IMR-90 (cell line): ENCODE measurements at regions not wholly inside any gene's neighbourhood (a gene's known extent, or its start where the extent isn't known, plus 50 kb on each side); places are given as distances from the start of the nearest gene placed in this dataset.

ENCODE experiments used
- ATAC-seq: fragments of 200-7000 bp; cut with Tn5 transposase; 2 replicates; pipeline ENCODE4 v1.9.1; 2020; ENCODE audit warnings: low read depth, mild to moderate bottlenecking, moderate library complexity
- BruUV-seq: library from RNA; stranded (reverse); fragments of 400-500 nt; replicated peaks from 2 replicates; lab custom pipeline; 2021; lab: Mats Ljungman, UMichigan
- CTCF ChIA-PET: fragments of 300-600 bp; formaldehyde crosslinking; extraction: SDS; loops from one replicate; lab custom pipeline; 2021; ENCODE audit warnings: antibody characterized with exemption; lab: Yijun Ruan, JAX
- POLR2A ChIA-PET: fragments of 300-600 bp; sonication (Branson Sonifier 250); formaldehyde crosslinking; loops from one replicate; lab custom pipeline; 2022; ENCODE audit warnings: antibody characterized with exemption; ENCODE audit not compliant: unreplicated experiment; lab: Charles Lee
- DNase-seq: peaks from one replicate; pipeline ENCODE4 v3.0.0; 2013
- H2AFZ ChIP-seq: replicated peaks from 2 replicates; pipeline ENCODE3; 2013; ENCODE audit warnings: low read length, mild to moderate bottlenecking; ENCODE audit not compliant: poor library complexity
- H2AK5ac ChIP-seq: 2 replicates; pipeline ENCODE4 v1.6.1; 2013; ENCODE audit warnings: low read depth, low read length, inconsistent platforms
- H2AK9ac ChIP-seq: replicated peaks from 2 replicates; pipeline ENCODE3; 2013; ENCODE audit warnings: mild to moderate bottlenecking, low read depth, low read length, moderate library complexity; ENCODE audit not compliant: poor library complexity
- H2BK120ac ChIP-seq: 2 replicates; pipeline ENCODE4 v1.6.1; 2013; ENCODE audit warnings: low read depth, low read length, inconsistent platforms
- H2BK15ac ChIP-seq: 3 replicates; pipeline ENCODE4 v1.6.1; 2013; ENCODE audit warnings: low read depth, low read length, inconsistent platforms
- H2BK20ac ChIP-seq: 2 replicates; pipeline ENCODE4 v1.6.1; 2013; ENCODE audit warnings: low read depth, mild to moderate bottlenecking, inconsistent platforms, low read length, moderate library complexity
- H2BK5ac ChIP-seq: 2 replicates; pipeline ENCODE4 v1.6.1; 2013; ENCODE audit warnings: mild to moderate bottlenecking, low read depth, low read length, inconsistent platforms; ENCODE audit not compliant: poor library complexity, severe bottlenecking
- H3K14ac ChIP-seq: replicated peaks from 2 replicates; pipeline ENCODE4 v1.6.1; 2013; ENCODE audit warnings: low read depth, low read length, inconsistent platforms
- H3K18ac ChIP-seq: 2 replicates; pipeline ENCODE4 v1.6.1; 2013; ENCODE audit warnings: low read depth, low read length, control low read depth
- H3K23ac ChIP-seq: 2 replicates; pipeline ENCODE4 v1.6.1; 2013; ENCODE audit warnings: low read depth, low read length, inconsistent platforms
- H3K27ac ChIP-seq: 2 replicates; pipeline ENCODE4 v1.5.1; 2013; ENCODE audit warnings: mild to moderate bottlenecking, control low read depth, low read length; ENCODE audit not compliant: insufficient read depth
- H3K27me3 ChIP-seq: 2 replicates; pipeline ENCODE4 v1.6.1; 2013; ENCODE audit warnings: low read length; ENCODE audit not compliant: control insufficient read depth, insufficient read depth
- H3K36me3 ChIP-seq: 2 replicates; pipeline ENCODE4 v1.6.1; 2013; ENCODE audit warnings: low read length, mixed read lengths; ENCODE audit not compliant: control insufficient read depth, insufficient read depth
- H3K4ac ChIP-seq: 2 replicates; pipeline ENCODE4 v1.6.1; 2013; ENCODE audit warnings: low read depth, low read length, inconsistent platforms
- H3K4me1 ChIP-seq: 2 replicates; pipeline ENCODE4 v1.6.1; 2013; ENCODE audit warnings: low read length, mixed read lengths; ENCODE audit not compliant: control insufficient read depth, insufficient read depth
- H3K4me2 ChIP-seq: 2 replicates; pipeline ENCODE4 v1.6.1; 2013; ENCODE audit warnings: low read depth, mild to moderate bottlenecking, control low read depth, low read length, moderate library complexity
- H3K4me3 ChIP-seq: 2 replicates; pipeline ENCODE4 v1.5.1; 2013; ENCODE audit warnings: low read depth, mild to moderate bottlenecking, control low read depth, low read length, moderate library complexity; ENCODE audit not compliant: insufficient read depth
- H3K56ac ChIP-seq: 2 replicates; pipeline ENCODE4 v1.6.1; 2013; ENCODE audit warnings: low read length, inconsistent platforms; ENCODE audit not compliant: insufficient read depth; ENCODE audit errors: extremely low read depth
- H3K79me1 ChIP-seq, 2 experiments: 2 replicates each; pipeline ENCODE4 v1.6.1; 2013; ENCODE audit warnings: low read length in 2 of 2, inconsistent platforms in 1 of 2, low read depth in 1 of 2
- H3K9ac ChIP-seq: 2 replicates; pipeline ENCODE4 v1.6.1; 2013; ENCODE audit warnings: low read depth, low read length, control low read depth
- H3K9me1 ChIP-seq: 2 replicates; pipeline ENCODE4 v1.6.1; 2013; ENCODE audit warnings: low read length, inconsistent platforms; ENCODE audit not compliant: insufficient read depth
- H3K9me3 ChIP-seq: 2 replicates; pipeline ENCODE4 v1.6.1; 2013; ENCODE audit warnings: low read length; ENCODE audit not compliant: control insufficient read depth, insufficient read depth
- H4K20me1 ChIP-seq: 2 replicates; pipeline ENCODE4 v1.6.1; 2013; ENCODE audit warnings: low read length, inconsistent platforms; ENCODE audit not compliant: insufficient read depth
- H4K5ac ChIP-seq: 2 replicates; pipeline ENCODE4 v1.6.1; 2013; ENCODE audit warnings: mild to moderate bottlenecking, low read depth, low read length, control low read depth
- H4K8ac ChIP-seq, 2 experiments: 2 replicates each; pipeline ENCODE4 v1.6.1; 2013; ENCODE audit warnings: low read depth in 2 of 2, low read length in 2 of 2, control low read depth in 1 of 2, inconsistent platforms in 1 of 2
- H4K91ac ChIP-seq: 2 replicates; pipeline ENCODE4 v1.6.1; 2013; ENCODE audit warnings: low read depth, low read length, inconsistent platforms; ENCODE audit not compliant: insufficient read depth
- BHLHE40 ChIP-seq: fragments of 150-350 bp; IDR thresholded peaks from 2 replicates; pipeline ENCODE4 v1.6.1; 2016; ENCODE audit warnings: mild to moderate bottlenecking, low read depth, low read length
- CEBPB ChIP-seq: IDR thresholded peaks from 2 replicates; pipeline ENCODE4 v1.6.1; 2012; ENCODE audit warnings: low read depth, low read length, improper control_type of control experiment
- CHD1 ChIP-seq: IDR thresholded peaks from 2 replicates; pipeline ENCODE4 v1.6.1; 2012; ENCODE audit warnings: low read depth, low read length, improper control_type of control experiment
- ELK1 ChIP-seq: fragments of 150-350 bp; IDR thresholded peaks from 2 replicates; pipeline ENCODE4 v1.6.1; 2016; ENCODE audit warnings: low read depth, mild to moderate bottlenecking, low read length, moderate library complexity, borderline replicate concordance
- FOS ChIP-seq: fragments of 150-350 bp; IDR thresholded peaks from 2 replicates; pipeline ENCODE4 v1.6.1; 2016; ENCODE audit warnings: low read depth, low read length
- MAFK ChIP-seq: IDR thresholded peaks from 2 replicates; pipeline ENCODE4 v1.6.1; 2012; ENCODE audit warnings: low read depth, low read length, improper control_type of control experiment
- MAZ ChIP-seq: IDR thresholded peaks from 2 replicates; pipeline ENCODE4 v1.6.1; 2012; ENCODE audit warnings: low read depth, mild to moderate bottlenecking, low read length, improper control_type of control experiment, moderate library complexity, borderline replicate concordance
- MXI1 ChIP-seq: IDR thresholded peaks from 2 replicates; pipeline ENCODE4 v1.6.1; 2012; ENCODE audit warnings: low read depth, mild to moderate bottlenecking, low read length, moderate library complexity, borderline replicate concordance
- NFE2L2 ChIP-seq: fragments of 150-350 bp; IDR thresholded peaks from 2 replicates; pipeline ENCODE4 v1.6.1; 2016; ENCODE audit warnings: low read depth, mild to moderate bottlenecking, low read length
- POLR2A ChIP-seq: IDR thresholded peaks from 2 replicates; pipeline ENCODE4 v1.6.1; 2012; ENCODE audit warnings: mild to moderate bottlenecking, low read depth, low read length
- RAD21 ChIP-seq: IDR thresholded peaks from 2 replicates; pipeline ENCODE4 v1.6.1; 2012; ENCODE audit warnings: low read length, improper control_type of control experiment
- RCOR1 ChIP-seq: IDR thresholded peaks from 2 replicates; pipeline ENCODE4 v1.6.1; 2012; ENCODE audit warnings: mild to moderate bottlenecking, low read length, improper control_type of control experiment; ENCODE audit not compliant: insufficient replicate concordance
- RFX5 ChIP-seq: IDR thresholded peaks from 2 replicates; pipeline ENCODE4 v1.8.0; 2012; ENCODE audit warnings: low read depth, mild to moderate bottlenecking, low read length, moderate library complexity
- SMC3 ChIP-seq: fragments of 150-350 bp; IDR thresholded peaks from 2 replicates; pipeline ENCODE4 v1.6.1; 2016; ENCODE audit warnings: low read depth, mild to moderate bottlenecking, antibody characterized with exemption, low read length, moderate library complexity
- WGBS, 2 experiments: methylation state at CpG; one replicate each; pipeline versions ENCODE4 v1.1.5 to v1.1.7; 2013; ENCODE audit warnings: missing lambda C conversion rate in 2 of 2; ENCODE audit not compliant: insufficient read length in 1 of 2; ENCODE audit errors: extremely low coverage in 2 of 2; 5-methylcytosine and 5-hydroxymethylcytosine counted together
- dilution Hi-C: fragments of 300-500 bp; cut with HindIII; formaldehyde crosslinking; loops from one replicate; pipeline ENCODE4 v1.14.3; 2018; ENCODE audit warnings: low sequenced_read_pairs; ENCODE audit not compliant: unreplicated experiment
- in situ Hi-C: fragments of 300-500 bp; cut with MboI; formaldehyde crosslinking; loops from 3 replicates; pipeline ENCODE4 v1.14.3; 2019; ENCODE audit warnings: low sequenced_read_pairs, inconsistent platforms, mixed read lengths
- intact Hi-C: fragments of 100-400 bp; cut with micrococcal nuclease; formaldehyde crosslinking; loops from 2 replicates; pipeline ENCODE4 v1.10.0; 2022
- TF ChIP-seq, protein P1 (sequence below): conservative IDR thresholded peaks from 2 replicates; pipeline ENCODE4 v1.5.1; 2012; ENCODE audit warnings: mild to moderate bottlenecking, low read depth, low read length, improper control_type of control experiment
- TF ChIP-seq, protein P2 (sequence below): fragments of 150-350 bp; IDR thresholded peaks from 2 replicates; pipeline ENCODE4 v1.6.1; 2017; ENCODE audit warnings: mild to moderate bottlenecking, antibody characterized with exemption, low read length, low read depth

- no peak overlapping the region for H2BK120ac ChIP-seq
- intact Hi-C loops (no loop called here), dilution Hi-C loops (no loop called here), in situ Hi-C loops (no loop called here)
- DNase-seq, result no peak
- no peak overlapping the region for H2AFZ ChIP-seq
- no peaks in the 10 kb centered on the region for H3K27me3 ChIP-seq
- H3K9ac ChIP-seq, result no peak overlapping the region
- POLR2A ChIA-PET, result no interaction called here
- no peak overlapping the region for H3K14ac ChIP-seq
- H4K91ac ChIP-seq, result no peak overlapping the region
- H4K8ac ChIP-seq, result no peak overlapping the region
- H2AK5ac ChIP-seq, result no peak overlapping the region
- TF ChIP-seq MAFK (no peak), SMC3 (no peak), FOS (no peak), RFX5 (no peak), MXI1 (no peak), RCOR1 (no peak), BHLHE40 (no peak), CEBPB (no peak), MAZ (no peak), CHD1 (no peak), RAD21 (no peak), POLR2A (no peak), NFE2L2 (no peak), ELK1 (no peak)
- TF ChIP-seq, protein P1, sequence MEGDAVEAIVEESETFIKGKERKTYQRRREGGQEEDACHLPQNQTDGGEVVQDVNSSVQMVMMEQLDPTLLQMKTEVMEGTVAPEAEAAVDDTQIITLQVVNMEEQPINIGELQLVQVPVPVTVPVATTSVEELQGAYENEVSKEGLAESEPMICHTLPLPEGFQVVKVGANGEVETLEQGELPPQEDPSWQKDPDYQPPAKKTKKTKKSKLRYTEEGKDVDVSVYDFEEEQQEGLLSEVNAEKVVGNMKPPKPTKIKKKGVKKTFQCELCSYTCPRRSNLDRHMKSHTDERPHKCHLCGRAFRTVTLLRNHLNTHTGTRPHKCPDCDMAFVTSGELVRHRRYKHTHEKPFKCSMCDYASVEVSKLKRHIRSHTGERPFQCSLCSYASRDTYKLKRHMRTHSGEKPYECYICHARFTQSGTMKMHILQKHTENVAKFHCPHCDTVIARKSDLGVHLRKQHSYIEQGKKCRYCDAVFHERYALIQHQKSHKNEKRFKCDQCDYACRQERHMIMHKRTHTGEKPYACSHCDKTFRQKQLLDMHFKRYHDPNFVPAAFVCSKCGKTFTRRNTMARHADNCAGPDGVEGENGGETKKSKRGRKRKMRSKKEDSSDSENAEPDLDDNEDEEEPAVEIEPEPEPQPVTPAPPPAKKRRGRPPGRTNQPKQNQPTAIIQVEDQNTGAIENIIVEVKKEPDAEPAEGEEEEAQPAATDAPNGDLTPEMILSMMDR, result no peak
- TF ChIP-seq, protein P2, sequence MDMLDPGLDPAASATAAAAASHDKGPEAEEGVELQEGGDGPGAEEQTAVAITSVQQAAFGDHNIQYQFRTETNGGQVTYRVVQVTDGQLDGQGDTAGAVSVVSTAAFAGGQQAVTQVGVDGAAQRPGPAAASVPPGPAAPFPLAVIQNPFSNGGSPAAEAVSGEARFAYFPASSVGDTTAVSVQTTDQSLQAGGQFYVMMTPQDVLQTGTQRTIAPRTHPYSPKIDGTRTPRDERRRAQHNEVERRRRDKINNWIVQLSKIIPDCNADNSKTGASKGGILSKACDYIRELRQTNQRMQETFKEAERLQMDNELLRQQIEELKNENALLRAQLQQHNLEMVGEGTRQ, result no peak
- no peak overlapping the region for H3K4me2 ChIP-seq
- no peak overlapping the region for H3K23ac ChIP-seq
- BruUV-seq, result no TSS peak
- no peak overlapping the region for H2BK5ac ChIP-seq
- no peak overlapping the region for H2BK15ac ChIP-seq
- no peak overlapping the region for H3K27ac ChIP-seq
- no peak overlapping the region for H3K56ac ChIP-seq
- no peaks in the 10 kb centered on the region for H3K36me3 ChIP-seq
- H3K9me1 ChIP-seq, result no peaks in the 10 kb centered on the region
- H3K9me3 ChIP-seq, result no peaks in the 10 kb centered on the region
- no CpG with 5 or more reads among the region's 9 CpGs for WGBS, 2 experiments
- H3K18ac ChIP-seq, result no peak overlapping the region
- H2BK20ac ChIP-seq, result no peak overlapping the region
- H3K4ac ChIP-seq, result no peak overlapping the region
- H4K5ac ChIP-seq, result no peak overlapping the region
- ATAC-seq, result no peak
- no peak overlapping the region for H2AK9ac ChIP-seq
- H3K4me3 ChIP-seq, result no peak overlapping the region
- no peaks in the 10 kb centered on the region for H3K4me1 ChIP-seq
- no peaks in the 10 kb centered on the region for H4K20me1 ChIP-seq
- no peaks in the 10 kb centered on the region for H3K79me1 ChIP-seq
- CTCF ChIA-PET, result no interaction called here
Measured at GRCh38 chr1:34639701-34640100, 115.1 kb upstream of the GJB5 start.
